ENCODE measurements at regions not wholly inside any gene's neighbourhood (a gene's known extent, or its start where the extent isn't known, plus 50 kb on each side); places are given as distances from the start of the nearest gene placed in this dataset.
A peak's percentile ranks its signal among the peaks of the same experiment; 100 is the strongest.

- H3K4me3 ChIP-seq (ENCODE audit: low read length) = no peak overlapping the region
- H2BK5ac ChIP-seq (ENCODE audit: low read length) = no peak overlapping the region
- no peaks in the 10 kb centered on the region for H3K4me1 ChIP-seq (ENCODE audit: control insufficient read depth, low read depth, low read length)
- no peak overlapping the region for H3K18ac ChIP-seq (ENCODE audit: low read length)
- no peaks in the 10 kb centered on the region for H3K36me3 ChIP-seq (ENCODE audit: control insufficient read depth, insufficient read depth, low read length)
- no peak overlapping the region for H3K23ac ChIP-seq (ENCODE audit: low read length)
- no peak overlapping the region for H3K9ac ChIP-seq (ENCODE audit: low read length)
- H3K56ac ChIP-seq (ENCODE audit: low read length) = no peak overlapping the region
- no peak overlapping the region for H4K5ac ChIP-seq (ENCODE audit: low read length)
- no peaks in the 10 kb centered on the region for H3K79me2 ChIP-seq (ENCODE audit: control insufficient read depth, insufficient read depth, low read length)
- no peak overlapping the region for H4K8ac ChIP-seq (ENCODE audit: low read depth, low read length)
- no peak overlapping the region for H2BK120ac ChIP-seq (ENCODE audit: low read depth, low read length)
- H3K4me2 ChIP-seq (ENCODE audit: low read length) = no peak overlapping the region
- H3K27ac ChIP-seq (ENCODE audit: low read depth, low read length) = no peak overlapping the region
- no peak overlapping the region for H2BK15ac ChIP-seq (replicated peaks; ENCODE audit: low read depth)
- H3K4ac ChIP-seq (ENCODE audit: low read depth, low read length) = no peak overlapping the region
- WGBS (ENCODE audit: extremely low coverage, insufficient coverage, low lambda C conversion rate) = no CpG with 5 or more reads among the region's 6 CpGs
- H3K79me1 ChIP-seq (ENCODE audit: low read length) = no peaks in the 10 kb centered on the region
- H2AK5ac ChIP-seq (ENCODE audit: low read length) = no peak overlapping the region
- H3K27me3 ChIP-seq (ENCODE audit: insufficient read depth, low read length, poor library complexity) = no peaks in the 10 kb centered on the region
- no peak for DNase-seq
Measured at GRCh38 chr12:113758165-113758924, 207.8 kb downstream of the RBM19 start.

- H3K27ac ChIP-seq (ENCODE audit: low read depth, low read length) = no peak overlapping the region
- DNase-seq = peak; percentile 23
- H2BK120ac ChIP-seq (ENCODE audit: low read depth, low read length) = no peak overlapping the region
- no peak overlapping the region for H4K8ac ChIP-seq (ENCODE audit: low read depth, low read length)
- no peaks in the 10 kb centered on the region for H3K36me3 ChIP-seq (ENCODE audit: control insufficient read depth, insufficient read depth, low read length)
- H3K23ac ChIP-seq (ENCODE audit: low read length) = no peak overlapping the region
- no peak overlapping the region for H4K5ac ChIP-seq (ENCODE audit: low read length)
- H3K4ac ChIP-seq (ENCODE audit: low read depth, low read length) = no peak overlapping the region
- no CpG with 5 or more reads among the region's 14 CpGs for WGBS (ENCODE audit: extremely low coverage, insufficient coverage, low lambda C conversion rate)
- H2AK5ac ChIP-seq (ENCODE audit: low read length) = no peak overlapping the region
- no peaks in the 10 kb centered on the region for H3K27me3 ChIP-seq (ENCODE audit: insufficient read depth, low read length, poor library complexity)
- H3K79me2 ChIP-seq (ENCODE audit: control insufficient read depth, insufficient read depth, low read length) = no peaks in the 10 kb centered on the region
- H3K9ac ChIP-seq (ENCODE audit: low read length) = no peak overlapping the region
- H2BK5ac ChIP-seq (ENCODE audit: low read length) = no peak overlapping the region
- no peaks in the 10 kb centered on the region for H3K4me1 ChIP-seq (ENCODE audit: control insufficient read depth, low read depth, low read length)
- H3K18ac ChIP-seq (ENCODE audit: low read length) = no peak overlapping the region
- no peaks in the 10 kb centered on the region for H3K79me1 ChIP-seq (ENCODE audit: low read length)
- no peak overlapping the region for H3K56ac ChIP-seq (ENCODE audit: low read length)
- H3K4me2 ChIP-seq (ENCODE audit: low read length) = no peak overlapping the region
- H2BK15ac ChIP-seq (replicated peaks; ENCODE audit: low read depth) = no peak overlapping the region
- no peak overlapping the region for H3K4me3 ChIP-seq (ENCODE audit: low read length)
Measured at GRCh38 chr12:113757221-113758002, 208.7 kb downstream of the RBM19 start.

- Histone ChIP-seq H2BK15ac (replicated peaks; ENCODE audit: low read depth) (no peak overlapping the region), H3K4me1 (ENCODE audit: control insufficient read depth, low read depth, low read length) (no peaks in the 10 kb centered on the region), H2AK5ac (ENCODE audit: low read length) (no peak overlapping the region), H3K9ac (ENCODE audit: low read length) (no peak overlapping the region), H4K8ac (ENCODE audit: low read depth, low read length) (no peak overlapping the region), H2BK5ac (ENCODE audit: low read length) (no peak overlapping the region), H3K27me3 (ENCODE audit: insufficient read depth, low read length, poor library complexity) (no peaks in the 10 kb centered on the region), H3K79me2 (ENCODE audit: control insufficient read depth, insufficient read depth, low read length) (no peaks in the 10 kb centered on the region), H3K79me1 (ENCODE audit: low read length) (no peaks in the 10 kb centered on the region), H3K23ac (ENCODE audit: low read length) (no peak overlapping the region), H2BK120ac (ENCODE audit: low read depth, low read length) (no peak overlapping the region), H3K18ac (ENCODE audit: low read length) (no peak overlapping the region), H4K5ac (ENCODE audit: low read length) (no peak overlapping the region), H3K4ac (ENCODE audit: low read depth, low read length) (no peak overlapping the region), H3K36me3 (ENCODE audit: control insufficient read depth, insufficient read depth, low read length) (no peaks in the 10 kb centered on the region), H3K27ac (ENCODE audit: low read depth, low read length) (no peak overlapping the region), H3K4me3 (ENCODE audit: low read length) (no peak overlapping the region), H3K4me2 (ENCODE audit: low read length) (no peak overlapping the region), H3K56ac (ENCODE audit: low read length) (no peak overlapping the region)
- WGBS (ENCODE audit: extremely low coverage, insufficient coverage, low lambda C conversion rate) = no CpG with 5 or more reads among the region's 4 CpGs
- DNase-seq = no peak
Measured at GRCh38 chr12:113756609-113757008, 209.5 kb downstream of the RBM19 start.

- Histone ChIP-seq H3K4me1 (ENCODE audit: control insufficient read depth, low read depth, low read length) (no peaks in the 10 kb centered on the region), H3K79me1 (ENCODE audit: low read length) (no peaks in the 10 kb centered on the region), H3K23ac (ENCODE audit: low read length) (no peak overlapping the region), H3K36me3 (ENCODE audit: control insufficient read depth, insufficient read depth, low read length) (no peaks in the 10 kb centered on the region), H3K56ac (ENCODE audit: low read length) (no peak overlapping the region), H2BK15ac (replicated peaks; ENCODE audit: low read depth) (no peak overlapping the region), H3K79me2 (ENCODE audit: control insufficient read depth, insufficient read depth, low read length) (no peaks in the 10 kb centered on the region), H3K27me3 (ENCODE audit: insufficient read depth, low read length, poor library complexity) (no peaks in the 10 kb centered on the region), H3K9ac (ENCODE audit: low read length) (no peak overlapping the region), H3K4me3 (ENCODE audit: low read length) (no peak overlapping the region), H3K4ac (ENCODE audit: low read depth, low read length) (no peak overlapping the region), H3K27ac (ENCODE audit: low read depth, low read length) (no peak overlapping the region), H2AK5ac (ENCODE audit: low read length) (no peak overlapping the region), H3K18ac (ENCODE audit: low read length) (no peak overlapping the region), H4K8ac (ENCODE audit: low read depth, low read length) (no peak overlapping the region), H2BK120ac (ENCODE audit: low read depth, low read length) (no peak overlapping the region), H2BK5ac (ENCODE audit: low read length) (no peak overlapping the region), H4K5ac (ENCODE audit: low read length) (no peak overlapping the region), H3K4me2 (ENCODE audit: low read length) (no peak overlapping the region)
- no peak for DNase-seq
- WGBS (ENCODE audit: extremely low coverage, insufficient coverage, low lambda C conversion rate) = no CpG with 5 or more reads among the region's 5 CpGs
Measured at GRCh38 chr12:113755098-113755497, 211.0 kb downstream of the RBM19 start.

GRCh38 chr12:113751513-113751912, 214.6 kb downstream of the RBM19 start:
- no peaks in the 10 kb centered on the region for H3K79me2 ChIP-seq (ENCODE audit: control insufficient read depth, insufficient read depth, low read length)
- no peak overlapping the region for H4K8ac ChIP-seq (ENCODE audit: low read depth, low read length)
- H3K18ac ChIP-seq (ENCODE audit: low read length) = no peak overlapping the region
- H3K23ac ChIP-seq (ENCODE audit: low read length) = no peak overlapping the region
- H2BK15ac ChIP-seq (replicated peaks; ENCODE audit: low read depth) = no peak overlapping the region
- H3K4me3 ChIP-seq (ENCODE audit: low read length) = no peak overlapping the region
- no peak overlapping the region for H4K5ac ChIP-seq (ENCODE audit: low read length)
- H3K27ac ChIP-seq (ENCODE audit: low read depth, low read length) = no peak overlapping the region
- H3K36me3 ChIP-seq (ENCODE audit: control insufficient read depth, insufficient read depth, low read length) = no peaks in the 10 kb centered on the region
- DNase-seq = no peak
- H3K4me1 ChIP-seq (ENCODE audit: control insufficient read depth, low read depth, low read length) = no peaks in the 10 kb centered on the region
- H3K27me3 ChIP-seq (ENCODE audit: insufficient read depth, low read length, poor library complexity) = no peaks in the 10 kb centered on the region
- H3K9ac ChIP-seq (ENCODE audit: low read length) = no peak overlapping the region
- no peak overlapping the region for H3K56ac ChIP-seq (ENCODE audit: low read length)
- H3K4me2 ChIP-seq (ENCODE audit: low read length) = no peak overlapping the region
- no peaks in the 10 kb centered on the region for H3K79me1 ChIP-seq (ENCODE audit: low read length)
- H2BK5ac ChIP-seq (ENCODE audit: low read length) = no peak overlapping the region
- H2BK120ac ChIP-seq (ENCODE audit: low read depth, low read length) = no peak overlapping the region
- no CpG with 5 or more reads among the region's 2 CpGs for WGBS (ENCODE audit: extremely low coverage, insufficient coverage, low lambda C conversion rate)
- H2AK5ac ChIP-seq (ENCODE audit: low read length) = no peak overlapping the region
- H3K4ac ChIP-seq (ENCODE audit: low read depth, low read length) = no peak overlapping the region
